ENCODE measurements at regions not wholly inside any gene's neighbourhood (a gene's known extent, or its start where the extent isn't known, plus 50 kb on each side); places are given as distances from the start of the nearest gene placed in this dataset.

DNA sequence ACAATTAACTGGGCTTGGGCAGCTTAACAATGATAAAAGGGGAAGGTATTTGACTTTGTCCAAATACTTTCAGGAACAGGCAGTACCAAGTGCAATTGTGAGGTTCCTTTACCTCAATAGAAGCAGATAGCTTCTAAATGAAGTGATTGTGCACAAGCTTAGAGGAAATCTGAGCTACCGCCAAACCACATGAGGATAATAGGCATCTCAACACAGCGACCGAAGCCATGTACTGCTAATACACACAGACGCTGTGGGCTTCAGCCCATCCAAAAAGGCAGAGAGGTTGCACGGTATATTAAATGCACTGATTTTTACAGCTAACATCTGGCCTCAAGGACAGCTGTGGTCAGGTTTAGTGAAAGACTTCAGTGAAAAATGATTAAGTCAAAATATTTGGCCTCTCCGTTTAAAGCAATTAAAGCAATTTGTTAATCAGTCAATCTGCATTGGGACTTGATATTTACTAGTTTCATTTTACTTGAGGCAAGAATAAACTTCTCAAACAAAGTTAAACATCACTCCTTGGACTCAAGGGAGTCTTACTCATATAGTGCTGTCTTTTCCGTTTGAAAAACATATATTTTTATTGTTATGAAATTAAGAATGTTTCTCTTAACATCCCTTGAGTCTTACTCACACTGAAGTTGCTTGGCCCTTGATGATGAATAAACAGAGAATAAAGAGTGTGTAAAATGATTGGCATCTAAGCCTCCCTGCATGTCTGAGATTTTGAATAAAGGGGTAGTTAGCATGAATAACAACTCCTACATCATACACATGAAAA lies 306.3 kb downstream of the C7orf25 start:
- no peaks in the 10 kb centered on the region for H3K36me3 Mint-ChIP-seq (ENCODE audit: insufficient read depth)
- peaks cover 3% of the 10 kb centered on the region for H3K9me3 Mint-ChIP-seq (ENCODE audit: low read depth)
- TF ChIP-seq CTCF (IDR thresholded peaks at IDR 0.05; ENCODE audit: unreplicated experiment) = no peak
- H3K4me1 Mint-ChIP-seq (ENCODE audit: low read depth) = peaks cover 6% of the 10 kb centered on the region
- H3K4me3 Mint-ChIP-seq (ENCODE audit: low read depth) = no peak overlapping the region
- H3K27me3 Mint-ChIP-seq = no peaks in the 10 kb centered on the region
- no peak overlapping the region for H3K27ac Mint-ChIP-seq
- DNase-seq (ENCODE audit: low spot score, unreplicated experiment) = no peak

DNA sequence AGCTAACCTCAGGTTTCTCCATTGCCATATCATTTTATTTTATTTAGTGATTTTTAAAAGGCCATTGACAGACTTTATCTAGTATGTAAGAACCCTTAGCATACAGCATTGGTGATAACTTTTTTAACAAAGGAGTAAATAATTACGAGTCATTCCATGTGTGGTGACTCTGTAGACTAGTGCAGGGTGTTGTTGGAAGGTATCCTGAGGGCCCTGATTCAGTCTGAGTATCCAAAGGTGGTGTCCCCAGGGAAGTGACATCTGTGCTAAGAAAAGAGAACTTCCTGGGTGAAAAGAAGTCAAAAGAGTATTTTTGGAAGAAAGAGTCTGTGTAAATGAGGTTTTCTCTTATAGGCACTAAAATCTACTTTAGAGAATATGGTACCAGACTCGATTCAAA lies 308.4 kb downstream of the C7orf25 start:
- Mint-ChIP-seq H3K27me3 (no peaks in the 10 kb centered on the region), H3K9me3 (ENCODE audit: low read depth) (peaks cover 3% of the 10 kb centered on the region), H3K4me1 (ENCODE audit: low read depth) (peaks cover 6% of the 10 kb centered on the region), H3K36me3 (ENCODE audit: insufficient read depth) (no peaks in the 10 kb centered on the region), H3K27ac (no peak overlapping the region), H3K4me3 (ENCODE audit: low read depth) (no peak overlapping the region)
- TF ChIP-seq CTCF (IDR thresholded peaks at IDR 0.05; ENCODE audit: unreplicated experiment) = no peak
- DNase-seq (ENCODE audit: low spot score, unreplicated experiment) = no peak

GRCh38 chr7:42597300-42597699 lies 314.6 kb downstream of the C7orf25 start:
- Mint-ChIP-seq H3K36me3 (ENCODE audit: insufficient read depth) (no peaks in the 10 kb centered on the region), H3K4me1 (ENCODE audit: low read depth) (no peaks in the 10 kb centered on the region), H3K27me3 (no peaks in the 10 kb centered on the region), H3K9me3 (ENCODE audit: low read depth) (peaks cover 6% of the 10 kb centered on the region), H3K4me3 (ENCODE audit: low read depth) (no peak overlapping the region), H3K27ac (no peak overlapping the region)
- TF ChIP-seq CTCF (IDR thresholded peaks at IDR 0.05; ENCODE audit: unreplicated experiment) = no peak
- DNase-seq (ENCODE audit: low spot score, unreplicated experiment) = no peak

- no peak for TF ChIP-seq CTCF (IDR thresholded peaks at IDR 0.05; ENCODE audit: unreplicated experiment)
- DNase-seq (ENCODE audit: low spot score, unreplicated experiment) = no peak
- Mint-ChIP-seq H3K4me3 (ENCODE audit: low read depth) (no peak overlapping the region), H3K9me3 (ENCODE audit: low read depth) (peaks cover 7% of the 10 kb centered on the region), H3K27me3 (no peaks in the 10 kb centered on the region), H3K4me1 (ENCODE audit: low read depth) (no peaks in the 10 kb centered on the region), H3K36me3 (ENCODE audit: insufficient read depth) (no peaks in the 10 kb centered on the region), H3K27ac (no peak overlapping the region)
These were observed 315.1 kb downstream of the C7orf25 start for GRCh38 chr7:42596737-42597136.

DNA sequence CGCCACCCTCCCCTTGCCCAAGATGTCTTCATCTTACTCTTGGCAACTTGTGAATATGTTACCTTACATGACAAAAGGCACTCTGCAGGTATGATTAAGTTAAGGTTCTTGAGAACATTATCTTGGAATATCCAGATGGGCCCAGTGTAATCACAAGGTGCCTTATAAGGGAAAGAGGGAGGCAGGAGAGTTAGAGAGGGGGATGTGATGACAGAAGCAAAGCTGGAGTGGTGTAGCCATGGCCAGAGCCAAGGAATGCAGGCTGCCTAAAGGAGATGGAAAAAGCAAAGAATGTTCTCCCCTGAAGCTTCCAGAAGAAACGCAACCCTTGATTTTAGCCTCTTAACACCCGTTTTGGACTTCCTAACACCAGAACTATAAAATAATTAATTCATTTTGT lies 318.0 kb downstream of the C7orf25 start:
- no peaks in the 10 kb centered on the region for H3K4me1 Mint-ChIP-seq (ENCODE audit: low read depth)
- no peaks in the 10 kb centered on the region for H3K36me3 Mint-ChIP-seq (ENCODE audit: insufficient read depth)
- H3K4me3 Mint-ChIP-seq (ENCODE audit: low read depth) = no peak overlapping the region

More for the DNA sequence above, 318.0 kb downstream of the C7orf25 start:
- Mint-ChIP-seq H3K27me3 (no peaks in the 10 kb centered on the region), H3K9me3 (ENCODE audit: low read depth) (peaks cover 14% of the 10 kb centered on the region), H3K27ac (no peak overlapping the region)
- DNase-seq (ENCODE audit: low spot score, unreplicated experiment) = no peak
- TF ChIP-seq CTCF (IDR thresholded peaks at IDR 0.05; ENCODE audit: unreplicated experiment) = no peak
